Tibial nerve (tissue), 4 donors: ENCODE measurements at regions not wholly inside any gene's neighbourhood (a gene's known extent, or its start where the extent isn't known, plus 50 kb on each side); places are given as distances from the start of the nearest gene placed in this dataset.

Source experiments
- CTCF ChIP-seq, 5 experiments: fragments of 200-600 bp in 3 of 5; fragments of 450-650 bp in 2 of 5; sonication (generic) in 3 of 5; IDR thresholded peaks; one replicate each; pipeline ENCODE4 v1.5.1; 2016 to 2019; ENCODE audit warnings: antibody characterized with exemption in 5 of 5, mild to moderate bottlenecking in 3 of 5, moderate library complexity in 2 of 5
- EP300 ChIP-seq, 2 donors: sonication (generic); formaldehyde crosslinking; IDR thresholded peaks; one replicate each; pipeline ENCODE4 v1.6.1; 2017; ENCODE audit warnings: antibody characterized with exemption in 2 of 2, mild to moderate bottlenecking in 1 of 2
- POLR2A ChIP-seq, 2 donors: fragments of 450-650 bp; IDR thresholded peaks; one replicate each; pipeline ENCODE4 v1.6.1; 2017; ENCODE audit warnings: antibody characterized with exemption in 2 of 2, mild to moderate bottlenecking in 2 of 2, moderate library complexity in 2 of 2

GRCh38 chr10:43002596-43002995 is 74.3 kb upstream of the RET start:
- no peak for TF ChIP-seq POLR2A (IDR thresholded peaks at IDR 0.05)
- no peak for TF ChIP-seq EP300 (IDR thresholded peaks at IDR 0.05)
- no peak for TF ChIP-seq CTCF (IDR thresholded peaks at IDR 0.05)
